ENCODE measurements at regions not wholly inside any gene's neighbourhood (a gene's known extent, or its start where the extent isn't known, plus 50 kb on each side); places are given as distances from the start of the nearest gene placed in this dataset.
"Not testable (repeated sequence)": the region's sequence is repeated elsewhere in the genome, so short reads cannot be mapped to it uniquely, and the experiment has no call there.

DNA sequence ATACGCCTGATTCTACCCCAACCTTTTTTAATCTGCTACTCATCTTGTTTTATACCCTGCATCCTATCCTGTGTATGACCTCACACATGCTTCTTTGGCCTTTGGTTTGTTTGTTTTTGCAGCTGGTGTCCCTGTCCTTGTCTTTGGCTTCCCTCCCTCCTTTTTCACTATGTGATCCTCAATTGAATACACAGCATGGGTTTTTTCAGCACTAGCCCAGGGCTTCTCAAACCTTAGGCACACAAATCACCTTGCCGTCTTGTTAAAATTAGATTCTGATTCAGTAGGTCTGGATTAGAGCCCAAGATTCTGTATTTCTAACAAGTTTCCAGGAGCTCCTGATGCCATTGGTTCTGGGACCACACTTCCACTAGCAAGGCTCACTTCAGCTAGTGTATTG lies 321.5 kb upstream of the MAN1A1 start:
- H3K4me3 ChIP-seq (ENCODE audit: low read depth, low read length) = no peak overlapping the region
- in situ Hi-C loops (cut with HindIII; ENCODE audit: low sequenced_read_pairs) = no loop called here
- TF ChIP-seq, protein P1, sequence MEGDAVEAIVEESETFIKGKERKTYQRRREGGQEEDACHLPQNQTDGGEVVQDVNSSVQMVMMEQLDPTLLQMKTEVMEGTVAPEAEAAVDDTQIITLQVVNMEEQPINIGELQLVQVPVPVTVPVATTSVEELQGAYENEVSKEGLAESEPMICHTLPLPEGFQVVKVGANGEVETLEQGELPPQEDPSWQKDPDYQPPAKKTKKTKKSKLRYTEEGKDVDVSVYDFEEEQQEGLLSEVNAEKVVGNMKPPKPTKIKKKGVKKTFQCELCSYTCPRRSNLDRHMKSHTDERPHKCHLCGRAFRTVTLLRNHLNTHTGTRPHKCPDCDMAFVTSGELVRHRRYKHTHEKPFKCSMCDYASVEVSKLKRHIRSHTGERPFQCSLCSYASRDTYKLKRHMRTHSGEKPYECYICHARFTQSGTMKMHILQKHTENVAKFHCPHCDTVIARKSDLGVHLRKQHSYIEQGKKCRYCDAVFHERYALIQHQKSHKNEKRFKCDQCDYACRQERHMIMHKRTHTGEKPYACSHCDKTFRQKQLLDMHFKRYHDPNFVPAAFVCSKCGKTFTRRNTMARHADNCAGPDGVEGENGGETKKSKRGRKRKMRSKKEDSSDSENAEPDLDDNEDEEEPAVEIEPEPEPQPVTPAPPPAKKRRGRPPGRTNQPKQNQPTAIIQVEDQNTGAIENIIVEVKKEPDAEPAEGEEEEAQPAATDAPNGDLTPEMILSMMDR (IDR thresholded peaks at IDR 0.05; ENCODE audit: low read depth, low read length) = no peak
- peak; percentile 8 for DNase-seq (ENCODE audit: low read depth, low spot score)

DNA sequence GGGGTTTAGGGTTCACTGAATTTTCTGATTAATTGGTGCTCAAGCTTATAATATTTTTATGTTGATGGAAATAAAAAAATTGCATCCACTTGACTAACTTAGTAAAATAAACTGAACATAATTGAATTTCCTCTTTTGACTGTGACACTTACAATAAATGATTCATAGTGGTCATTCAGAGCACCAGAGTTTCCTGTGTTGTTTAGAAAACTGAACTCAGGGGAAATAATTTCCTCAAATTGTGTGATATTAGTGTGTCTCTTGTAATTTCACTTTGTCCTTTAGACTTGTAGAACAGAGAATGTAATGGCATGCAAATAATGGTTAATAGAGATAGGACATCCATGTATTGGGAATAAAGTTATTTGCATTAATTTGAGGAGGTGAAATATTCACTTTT lies 319.7 kb upstream of the MAN1A1 start:
- TF ChIP-seq, protein P1 (IDR thresholded peaks at IDR 0.05; ENCODE audit: low read depth, low read length) = no peak
- DNase-seq (ENCODE audit: low read depth, low spot score) = no peak

GRCh38 chr6:119665432-119665831 lies 315.9 kb upstream of the MAN1A1 start:
- H3K4me3 ChIP-seq (ENCODE audit: low read depth, low read length); in situ Hi-C loops (cut with HindIII; ENCODE audit: low sequenced_read_pairs); DNase-seq (ENCODE audit: low read depth, low spot score): not testable (repeated sequence)

More for the DNA sequence above, 319.7 kb upstream of the MAN1A1 start:
- H3K4me3 ChIP-seq (ENCODE audit: low read depth, low read length) = no peak overlapping the region
- in situ Hi-C loops (cut with HindIII; ENCODE audit: low sequenced_read_pairs) = no loop called here

- no peak for DNase-seq (ENCODE audit: low read depth, low spot score)
- no peak overlapping the region for H3K4me3 ChIP-seq (ENCODE audit: low read depth, low read length)
- TF ChIP-seq, protein P1 (IDR thresholded peaks at IDR 0.05; ENCODE audit: low read depth, low read length) = no peak
- in situ Hi-C loops (cut with HindIII; ENCODE audit: low sequenced_read_pairs) = no loop called here
Observed at GRCh38 chr6:119661628-119662027, 312.1 kb upstream of the MAN1A1 start.

- TF ChIP-seq, protein P1 (IDR thresholded peaks at IDR 0.05; ENCODE audit: low read depth, low read length) = no peak
- DNase-seq (ENCODE audit: low read depth, low spot score) = no peak
- H3K4me3 ChIP-seq (ENCODE audit: low read depth, low read length) = no peak overlapping the region
- in situ Hi-C loops (cut with HindIII; ENCODE audit: low sequenced_read_pairs) = no loop called here
Observed at GRCh38 chr6:119661078-119661477, 311.5 kb upstream of the MAN1A1 start.

- TF ChIP-seq, protein P1 (IDR thresholded peaks at IDR 0.05; ENCODE audit: low read depth, low read length) = no peak
- in situ Hi-C loops (cut with HindIII; ENCODE audit: low sequenced_read_pairs) = no loop called here
- DNase-seq (ENCODE audit: low read depth, low spot score) = no peak
- H3K4me3 ChIP-seq (ENCODE audit: low read depth, low read length) = no peak overlapping the region
Observed at GRCh38 chr6:119658917-119659316, 309.4 kb upstream of the MAN1A1 start.

DNA sequence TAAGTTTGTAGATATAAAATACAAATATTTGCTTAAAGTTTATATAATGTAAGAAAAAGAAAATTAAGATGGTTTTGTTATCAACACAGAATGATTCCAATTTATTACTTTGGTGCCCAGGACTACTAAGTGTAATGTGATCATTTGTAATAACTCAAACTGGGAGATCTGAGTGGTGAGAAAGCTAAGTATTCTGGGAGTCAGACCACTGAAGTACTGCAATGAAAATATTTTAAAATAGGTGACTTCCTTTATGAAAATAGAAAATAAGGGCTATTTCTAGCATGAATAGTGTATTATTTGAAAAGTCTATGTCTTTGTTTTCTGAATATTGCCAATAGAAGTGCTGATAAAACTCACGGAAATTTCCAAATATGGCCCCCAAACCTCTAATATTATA lies 305.6 kb upstream of the MAN1A1 start:
- TF ChIP-seq, protein P1 (IDR thresholded peaks at IDR 0.05; ENCODE audit: low read depth, low read length) = no peak
- in situ Hi-C loops (cut with HindIII; ENCODE audit: low sequenced_read_pairs) = no loop called here
- H3K4me3 ChIP-seq (ENCODE audit: low read depth, low read length) = no peak overlapping the region
- DNase-seq (ENCODE audit: low read depth, low spot score) = no peak

All from astrocyte of the spinal cord (primary cell).